ENCODE measurements at regions not wholly inside any gene's neighbourhood (a gene's known extent, or its start where the extent isn't known, plus 50 kb on each side); places are given as distances from the start of the nearest gene placed in this dataset.

- TF ChIP-seq NRF1 (IDR thresholded peaks at IDR 0.05; ENCODE audit: low read depth, low read length) = no peak
- no peak for TF ChIP-seq JUND (IDR thresholded peaks at IDR 0.05; ENCODE audit: low read length)
- no peak for TF ChIP-seq TAF1 (IDR thresholded peaks at IDR 0.05; ENCODE audit: low read depth, low read length)
- TF ChIP-seq ZNF274 (IDR thresholded peaks at IDR 0.05; ENCODE audit: borderline replicate concordance, extremely low read depth, low read length) = no peak
- TF ChIP-seq USF2 (IDR thresholded peaks at IDR 0.05; ENCODE audit: low read length) = no peak
- TF ChIP-seq EP300 (IDR thresholded peaks at IDR 0.05; ENCODE audit: borderline replicate concordance in 1 of 2, low read depth in 2 of 2, low read length in 2 of 2) = no peak
- peak in 1 of 3 experiments; percentile 12; a peak in 1 of 4 replicates for TF ChIP-seq CTCF (IDR thresholded peaks at IDR 0.05; ENCODE audit: control extremely low read depth in 1 of 3, insufficient read depth in 1 of 3, low read depth in 1 of 3, low read length in 3 of 3)
- no peak for TF ChIP-seq CHD1 (IDR thresholded peaks at IDR 0.05; ENCODE audit: low read depth, low read length)
- no peak for TF ChIP-seq SAP30 (IDR thresholded peaks at IDR 0.05; ENCODE audit: insufficient read depth, insufficient replicate concordance, low read length)
- no peak for TF ChIP-seq BRCA1 (IDR thresholded peaks at IDR 0.05; ENCODE audit: low read depth, low read length)
- TF ChIP-seq MAX (IDR thresholded peaks at IDR 0.05) = no peak
- no peak for TF ChIP-seq EGR1 (IDR thresholded peaks at IDR 0.05; ENCODE audit: borderline replicate concordance, low read depth, low read length)
These were observed 164.1 kb downstream of the PAX3 start for GRCh38 chr2:222134654-222135053.

All from H1 (cell line).